ENCODE measurements at regions not wholly inside any gene's neighbourhood (a gene's known extent, or its start where the extent isn't known, plus 50 kb on each side); places are given as distances from the start of the nearest gene placed in this dataset.
"Not testable (repeated sequence)": the region's sequence is repeated elsewhere in the genome, so short reads cannot be mapped to it uniquely, and the experiment has no call there.

- DNase-seq: no peak
Observed at GRCh38 chr10:63675171-63675570, 154.0 kb downstream of the REEP3 start.

- no peak for DNase-seq
Observed at GRCh38 chr10:63677001-63677400, 155.8 kb downstream of the REEP3 start.

- DNase-seq: not testable (repeated sequence)
Observed at GRCh38 chr10:63680545-63680944, 159.3 kb downstream of the REEP3 start.

GRCh38 chr10:63681993-63682697, 160.9 kb downstream of the REEP3 start:
- DNase-seq: no peak

- not testable (repeated sequence) for DNase-seq
Observed at GRCh38 chr10:63682698-63683052, 161.5 kb downstream of the REEP3 start.

GRCh38 chr10:63683223-63683622, 162.0 kb downstream of the REEP3 start:
- no peak for DNase-seq

GRCh38 chr10:63683686-63684085, 162.5 kb downstream of the REEP3 start:
- DNase-seq: no peak

GRCh38 chr10:63684257-63684936, 163.2 kb downstream of the REEP3 start:
- no peak for DNase-seq

- DNase-seq: no peak
Observed at GRCh38 chr10:63689768-63690167, 168.6 kb downstream of the REEP3 start.

GRCh38 chr10:63692220-63692896, 171.2 kb downstream of the REEP3 start:
- no peak for DNase-seq

GRCh38 chr10:63693021-63693420, 171.8 kb downstream of the REEP3 start:
- DNase-seq: not testable (repeated sequence)

- no peak for DNase-seq
Observed at GRCh38 chr10:63696205-63696604, 175.0 kb downstream of the REEP3 start.

- no peak for DNase-seq
Observed at GRCh38 chr10:63697956-63698786, 177.0 kb downstream of the REEP3 start.

- no peak for DNase-seq
Observed at GRCh38 chr10:63698787-63699150, 177.6 kb downstream of the REEP3 start.

GRCh38 chr10:63699785-63700613, 178.8 kb downstream of the REEP3 start:
- DNase-seq: no peak

- DNase-seq: no peak
Observed at GRCh38 chr10:63700631-63701156, 179.5 kb downstream of the REEP3 start.

GRCh38 chr10:63702092-63702491, 180.9 kb downstream of the REEP3 start:
- no peak for DNase-seq

- DNase-seq: no peak
Observed at GRCh38 chr10:63703113-63703670, 182.0 kb downstream of the REEP3 start.

- DNase-seq: no peak
Observed at GRCh38 chr10:63703740-63704345, 182.6 kb downstream of the REEP3 start.

GRCh38 chr10:63707254-63707910, 186.2 kb downstream of the REEP3 start:
- no peak for DNase-seq

- no peak for DNase-seq
Observed at GRCh38 chr10:63708421-63708820, 187.2 kb downstream of the REEP3 start.

All from NK-92 treated with Interleukin-12 subunit alpha and Interleukin-12 subunit beta, amount 100 ng/mL, for 24 hours (cell line).